Astrocyte (in vitro differentiated cells and primary cell): ENCODE measurements at regions not wholly inside any gene's neighbourhood (a gene's known extent, or its start where the extent isn't known, plus 50 kb on each side); places are given as distances from the start of the nearest gene placed in this dataset.

ENCODE experiments used
- DNase-seq: peaks from one replicate; pipeline ENCODE4 v3.0.0-alpha.2; 2010; ENCODE audit warnings: low read depth
- FAIRE-seq: peaks from 2 replicates; lab custom pipeline; 2011; peaks lifted over from hg19 to GRCh38; lab: Jason Lieb, UNC
- H2AFZ ChIP-seq: 2 replicates; pipeline ENCODE4 v1.6.0; 2012; ENCODE audit warnings: low read depth, low read length, inconsistent platforms
- H3K27ac ChIP-seq: 2 replicates; pipeline ENCODE4 v1.5.1; 2011; ENCODE audit warnings: low read depth, low read length, inconsistent platforms
- H3K27me3 ChIP-seq: 2 replicates; pipeline ENCODE4 v1.6.0; 2011; ENCODE audit warnings: low read length, inconsistent platforms; ENCODE audit not compliant: insufficient read depth
- H3K36me3 ChIP-seq: 2 replicates; pipeline ENCODE4 v1.5.1; 2011; ENCODE audit warnings: low read length, inconsistent platforms; ENCODE audit not compliant: insufficient read depth
- H3K4me1 ChIP-seq: 2 replicates; pipeline ENCODE4 v1.5.1; 2011; ENCODE audit warnings: low read length, inconsistent platforms; ENCODE audit not compliant: insufficient read depth
- H3K4me2 ChIP-seq: 2 replicates; pipeline ENCODE4 v1.6.0; 2012; ENCODE audit warnings: low read length, inconsistent platforms
- H3K4me3 ChIP-seq: 2 replicates; pipeline ENCODE4 v1.5.1; 2011; ENCODE audit warnings: low read depth, mild to moderate bottlenecking, low read length, inconsistent platforms; ENCODE audit not compliant: insufficient read depth
- H3K79me2 ChIP-seq: 2 replicates; pipeline ENCODE4 v1.6.0; 2012; ENCODE audit warnings: mild to moderate bottlenecking, low read length, inconsistent platforms; ENCODE audit not compliant: insufficient read depth
- H3K9ac ChIP-seq: 2 replicates; pipeline ENCODE4 v1.6.0; 2012; ENCODE audit warnings: mild to moderate bottlenecking, low read length, inconsistent platforms
- H3K9me3 ChIP-seq: 2 replicates; pipeline ENCODE4 v1.5.1; 2012; ENCODE audit warnings: low read depth, mild to moderate bottlenecking, low read length, inconsistent platforms; ENCODE audit not compliant: insufficient read depth
- H4K20me1 ChIP-seq: 2 replicates; pipeline ENCODE4 v1.6.0; 2012; ENCODE audit warnings: low read length, inconsistent platforms; ENCODE audit not compliant: insufficient read depth
- H3K27ac Mint-ChIP-seq: one replicate; pipeline ENCODE4 v1.8.0; 2021; ENCODE audit warnings: mild to moderate bottlenecking, mixed read lengths; ENCODE audit not compliant: unreplicated experiment
- H3K27me3 Mint-ChIP-seq: one replicate; pipeline ENCODE4 v1.8.0; 2021; ENCODE audit warnings: low read depth, mixed read lengths; ENCODE audit not compliant: unreplicated experiment
- H3K36me3 Mint-ChIP-seq: one replicate; pipeline ENCODE4 v1.8.0; 2021; ENCODE audit warnings: low read depth, mixed read lengths; ENCODE audit not compliant: unreplicated experiment
- H3K4me1 Mint-ChIP-seq: one replicate; pipeline ENCODE4 v1.8.0; 2021; ENCODE audit warnings: low read depth, mixed read lengths; ENCODE audit not compliant: unreplicated experiment
- H3K4me3 Mint-ChIP-seq: one replicate; pipeline ENCODE4 v1.8.0; 2021; ENCODE audit warnings: mild to moderate bottlenecking, moderate library complexity, mixed read lengths; ENCODE audit not compliant: unreplicated experiment
- H3K9me3 Mint-ChIP-seq: one replicate; pipeline ENCODE4 v1.8.0; 2021; ENCODE audit warnings: mild to moderate bottlenecking, mixed read lengths; ENCODE audit not compliant: unreplicated experiment
- CTCF ChIP-seq: IDR thresholded peaks from 2 replicates; pipeline ENCODE4 v1.5.1; 2011; ENCODE audit warnings: low read depth, mild to moderate bottlenecking, inconsistent platforms, low read length, moderate library complexity; ENCODE audit not compliant: insufficient read depth
- EZH2 ChIP-seq: IDR thresholded peaks from 2 replicates; pipeline ENCODE4 v1.6.1; 2012; ENCODE audit warnings: mild to moderate bottlenecking, low read length, inconsistent platforms; ENCODE audit not compliant: insufficient read depth

- no peak overlapping the region for H3K27ac ChIP-seq
- no peaks in the 10 kb centered on the region for H4K20me1 ChIP-seq
- Mint-ChIP-seq H3K27me3 (no peaks in the 10 kb centered on the region), H3K9me3 (peaks cover 3% of the 10 kb centered on the region), H3K4me1 (peaks cover 10% of the 10 kb centered on the region), H3K27ac (no peak overlapping the region), H3K4me3 (no peak overlapping the region), H3K36me3 (no peaks in the 10 kb centered on the region)
- H3K9ac ChIP-seq: no peak overlapping the region
- DNase-seq (no peak), FAIRE-seq (no peak)
- H3K4me2 ChIP-seq: no peak overlapping the region
- no peak overlapping the region for H3K4me3 ChIP-seq
- H3K4me1 ChIP-seq: no peaks in the 10 kb centered on the region
- no peaks in the 10 kb centered on the region for H3K27me3 ChIP-seq
- no peak for TF ChIP-seq CTCF
- TF ChIP-seq EZH2: no peak
- no peaks in the 10 kb centered on the region for H3K79me2 ChIP-seq
- H3K36me3 ChIP-seq: no peaks in the 10 kb centered on the region
- H3K9me3 ChIP-seq: no peaks in the 10 kb centered on the region
- H2AFZ ChIP-seq: no peak overlapping the region
Measured at GRCh38 chr4:162705130-162705803, 461.4 kb downstream of the NAF1 start.

- Histone ChIP-seq H3K79me2 (no peaks in the 10 kb centered on the region), H3K4me1 (no peaks in the 10 kb centered on the region), H2AFZ (no peak overlapping the region), H3K27ac (no peak overlapping the region), H3K9ac (no peak overlapping the region), H3K27me3 (no peaks in the 10 kb centered on the region), H3K4me2 (no peak overlapping the region), H4K20me1 (no peaks in the 10 kb centered on the region), H3K36me3 (no peaks in the 10 kb centered on the region), H3K9me3 (no peaks in the 10 kb centered on the region), H3K4me3 (no peak overlapping the region)
- Mint-ChIP-seq H3K9me3 (peaks cover 4% of the 10 kb centered on the region), H3K27ac (no peak overlapping the region), H3K36me3 (peaks cover 4% of the 10 kb centered on the region), H3K4me1 (peaks cover 4% of the 10 kb centered on the region), H3K4me3 (no peak overlapping the region), H3K27me3 (no peaks in the 10 kb centered on the region)
- no peak for TF ChIP-seq CTCF
- DNase-seq: no peak
- FAIRE-seq: no peak
Measured at GRCh38 chr4:162700815-162701361, 465.8 kb downstream of the NAF1 start.

GRCh38 chr4:162700358-162700757, 466.3 kb downstream of the NAF1 start:
- FAIRE-seq: no peak
- H3K79me2 ChIP-seq: no peaks in the 10 kb centered on the region
- no peaks in the 10 kb centered on the region for H4K20me1 ChIP-seq

More at GRCh38 chr4:162700358-162700757, 466.3 kb downstream of the NAF1 start:
- Mint-ChIP-seq H3K27ac (no peak overlapping the region), H3K9me3 (peaks cover 4% of the 10 kb centered on the region), H3K36me3 (peaks cover 4% of the 10 kb centered on the region), H3K4me3 (no peak overlapping the region), H3K4me1 (peaks cover 4% of the 10 kb centered on the region), H3K27me3 (no peaks in the 10 kb centered on the region)
- Histone ChIP-seq H3K4me1 (no peaks in the 10 kb centered on the region), H3K27me3 (no peaks in the 10 kb centered on the region), H2AFZ (no peak overlapping the region), H3K4me3 (no peak overlapping the region), H3K4me2 (no peak overlapping the region), H3K9me3 (no peaks in the 10 kb centered on the region), H3K9ac (no peak overlapping the region), H3K36me3 (no peaks in the 10 kb centered on the region), H3K27ac (no peak overlapping the region)
- no peak for DNase-seq
- TF ChIP-seq EZH2 (no peak), CTCF (no peak)
